ENCODE measurements at regions not wholly inside any gene's neighbourhood (a gene's known extent, or its start where the extent isn't known, plus 50 kb on each side); places are given as distances from the start of the nearest gene placed in this dataset.

DNA sequence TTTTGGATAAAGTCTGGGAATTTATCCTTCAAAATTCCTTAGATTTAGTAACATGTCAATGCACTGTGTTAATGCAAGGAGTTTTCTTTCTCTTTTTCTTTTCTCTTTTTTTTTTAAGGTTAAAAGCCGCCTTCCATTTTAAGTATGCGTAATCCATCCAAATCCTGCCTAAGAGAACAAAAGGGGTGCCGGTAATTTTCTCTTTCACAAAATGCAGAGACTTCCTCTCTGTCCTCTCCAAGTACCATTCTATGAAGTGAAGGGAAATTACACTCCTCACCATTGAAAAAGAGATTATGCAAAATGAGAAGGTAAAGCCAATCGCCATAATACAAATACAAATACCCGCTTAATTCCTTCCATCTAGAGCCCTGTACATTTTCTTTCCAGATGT is 273.8 kb downstream of the BLID start:
- no peak overlapping the region for H2BK15ac ChIP-seq (replicated peaks; ENCODE audit: low read depth)
- H2BK5ac ChIP-seq (ENCODE audit: low read length): no peak overlapping the region
- H3K27ac ChIP-seq (ENCODE audit: low read depth, low read length): no peak overlapping the region
- no peak overlapping the region for H3K4ac ChIP-seq (ENCODE audit: low read depth, low read length)
- H3K79me1 ChIP-seq (ENCODE audit: low read length): no peaks in the 10 kb centered on the region
- no peak overlapping the region for H4K8ac ChIP-seq (ENCODE audit: low read depth, low read length)
- no peak overlapping the region for H3K4me3 ChIP-seq (ENCODE audit: low read length)
- H2AK5ac ChIP-seq (ENCODE audit: low read length): no peak overlapping the region
- H3K4me2 ChIP-seq (ENCODE audit: low read length): no peak overlapping the region
- no peak overlapping the region for H4K5ac ChIP-seq (ENCODE audit: low read length)
- no peak for DNase-seq
- no peak overlapping the region for H3K9ac ChIP-seq (ENCODE audit: low read length)
- H3K36me3 ChIP-seq (ENCODE audit: control insufficient read depth, insufficient read depth, low read length): no peaks in the 10 kb centered on the region
- no peaks in the 10 kb centered on the region for H3K79me2 ChIP-seq (ENCODE audit: control insufficient read depth, insufficient read depth, low read length)
- H3K27me3 ChIP-seq (ENCODE audit: insufficient read depth, low read length, poor library complexity): no peaks in the 10 kb centered on the region
- H3K18ac ChIP-seq (ENCODE audit: low read length): no peak overlapping the region
- no peak overlapping the region for H2BK120ac ChIP-seq (ENCODE audit: low read depth, low read length)
- no peak overlapping the region for H3K23ac ChIP-seq (ENCODE audit: low read length)
- H3K56ac ChIP-seq (ENCODE audit: low read length): no peak overlapping the region
- H3K4me1 ChIP-seq (ENCODE audit: control insufficient read depth, low read depth, low read length): no peaks in the 10 kb centered on the region
- no CpG with 5 or more reads among the region's 5 CpGs for WGBS (ENCODE audit: extremely low coverage, insufficient coverage, low lambda C conversion rate)

DNA sequence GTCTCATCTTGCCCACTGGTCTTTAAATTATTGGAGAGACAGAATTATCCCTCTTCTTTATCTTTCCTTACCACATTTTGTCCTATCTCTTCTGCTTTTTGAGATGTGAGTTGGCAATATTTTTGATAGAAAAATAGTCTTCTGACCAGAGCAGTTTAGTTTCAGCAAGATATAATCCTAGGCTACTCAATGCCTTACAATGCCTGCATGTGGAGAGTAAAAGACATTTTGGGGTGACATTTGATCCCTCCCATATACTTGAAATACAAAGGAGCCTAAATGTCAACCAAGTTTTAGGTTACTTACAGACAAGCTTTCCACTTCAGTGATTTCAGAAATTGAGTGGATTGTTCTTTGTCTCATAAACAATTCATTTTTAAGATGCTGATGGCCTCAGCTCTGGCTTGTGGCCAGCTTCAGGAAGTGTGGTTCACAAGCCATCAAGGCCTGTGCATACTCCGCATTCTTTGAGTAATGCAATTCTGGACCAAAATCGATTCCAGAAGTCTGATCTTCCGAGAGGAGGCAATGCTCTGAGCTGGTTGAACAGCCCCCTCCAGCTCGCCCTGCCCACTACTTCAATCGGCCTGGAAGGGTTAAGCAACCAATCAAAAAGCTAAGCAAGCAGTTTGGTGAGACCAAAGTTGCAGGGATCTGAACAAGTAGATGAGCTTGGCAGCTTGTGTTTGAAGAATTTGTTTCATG is 274.4 kb downstream of the BLID start:
- Histone ChIP-seq H3K27me3 (ENCODE audit: insufficient read depth, low read length, poor library complexity) (no peaks in the 10 kb centered on the region), H3K4me1 (ENCODE audit: control insufficient read depth, low read depth, low read length) (no peaks in the 10 kb centered on the region), H3K79me1 (ENCODE audit: low read length) (no peaks in the 10 kb centered on the region), H3K4me3 (ENCODE audit: low read length) (no peak overlapping the region), H2BK15ac (replicated peaks; ENCODE audit: low read depth) (no peak overlapping the region), H3K4me2 (ENCODE audit: low read length) (no peak overlapping the region), H2BK5ac (ENCODE audit: low read length) (no peak overlapping the region), H3K36me3 (ENCODE audit: control insufficient read depth, insufficient read depth, low read length) (no peaks in the 10 kb centered on the region), H2BK120ac (ENCODE audit: low read depth, low read length) (no peak overlapping the region), H3K9ac (ENCODE audit: low read length) (no peak overlapping the region), H4K5ac (ENCODE audit: low read length) (no peak overlapping the region), H4K8ac (ENCODE audit: low read depth, low read length) (no peak overlapping the region), H3K27ac (ENCODE audit: low read depth, low read length) (no peak overlapping the region), H3K4ac (ENCODE audit: low read depth, low read length) (no peak overlapping the region), H2AK5ac (ENCODE audit: low read length) (no peak overlapping the region), H3K18ac (ENCODE audit: low read length) (no peak overlapping the region), H3K23ac (ENCODE audit: low read length) (no peak overlapping the region), H3K79me2 (ENCODE audit: control insufficient read depth, insufficient read depth, low read length) (no peaks in the 10 kb centered on the region), H3K56ac (ENCODE audit: low read length) (no peak overlapping the region)
- WGBS (ENCODE audit: extremely low coverage, insufficient coverage, low lambda C conversion rate): no CpG with 5 or more reads among the region's 5 CpGs
- peak; percentile 16 for DNase-seq

DNA sequence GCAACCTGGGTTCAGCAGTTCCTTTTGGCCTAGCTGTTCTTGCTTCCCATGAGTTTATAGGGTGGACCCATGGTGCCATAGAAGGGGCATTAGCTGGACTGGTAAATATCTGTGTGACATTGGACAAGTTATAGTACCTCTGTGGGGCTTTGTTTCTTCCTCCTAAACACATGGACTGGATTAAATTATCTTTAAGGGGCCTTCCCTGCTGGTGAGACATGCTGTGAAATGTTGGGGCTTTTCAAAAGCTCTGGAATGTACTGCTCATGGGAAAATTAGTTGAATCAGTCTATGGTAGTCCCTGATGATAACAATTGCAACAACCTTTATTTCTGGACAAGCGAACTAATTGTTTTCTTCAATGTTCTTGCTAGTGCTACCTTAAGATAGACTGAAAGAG is 276.2 kb downstream of the BLID start:
- H3K4ac ChIP-seq (ENCODE audit: low read depth, low read length): no peak overlapping the region
- no peak overlapping the region for H2AK5ac ChIP-seq (ENCODE audit: low read length)
- H3K23ac ChIP-seq (ENCODE audit: low read length): no peak overlapping the region
- H3K9ac ChIP-seq (ENCODE audit: low read length): no peak overlapping the region
- no peak overlapping the region for H3K4me3 ChIP-seq (ENCODE audit: low read length)
- H2BK15ac ChIP-seq (replicated peaks; ENCODE audit: low read depth): no peak overlapping the region
- no peak overlapping the region for H3K4me2 ChIP-seq (ENCODE audit: low read length)
- H4K5ac ChIP-seq (ENCODE audit: low read length): no peak overlapping the region
- H3K18ac ChIP-seq (ENCODE audit: low read length): no peak overlapping the region
- H2BK120ac ChIP-seq (ENCODE audit: low read depth, low read length): no peak overlapping the region
- no CpG with 5 or more reads among the region's 1 CpG for WGBS (ENCODE audit: extremely low coverage, insufficient coverage, low lambda C conversion rate)
- H3K36me3 ChIP-seq (ENCODE audit: control insufficient read depth, insufficient read depth, low read length): no peaks in the 10 kb centered on the region
- no peaks in the 10 kb centered on the region for H3K79me1 ChIP-seq (ENCODE audit: low read length)
- H3K56ac ChIP-seq (ENCODE audit: low read length): no peak overlapping the region
- no peaks in the 10 kb centered on the region for H3K79me2 ChIP-seq (ENCODE audit: control insufficient read depth, insufficient read depth, low read length)
- no peaks in the 10 kb centered on the region for H3K4me1 ChIP-seq (ENCODE audit: control insufficient read depth, low read depth, low read length)
- no peak overlapping the region for H4K8ac ChIP-seq (ENCODE audit: low read depth, low read length)
- no peak overlapping the region for H3K27ac ChIP-seq (ENCODE audit: low read depth, low read length)
- H3K27me3 ChIP-seq (ENCODE audit: insufficient read depth, low read length, poor library complexity): no peaks in the 10 kb centered on the region
- H2BK5ac ChIP-seq (ENCODE audit: low read length): no peak overlapping the region
- DNase-seq: no peak

DNA sequence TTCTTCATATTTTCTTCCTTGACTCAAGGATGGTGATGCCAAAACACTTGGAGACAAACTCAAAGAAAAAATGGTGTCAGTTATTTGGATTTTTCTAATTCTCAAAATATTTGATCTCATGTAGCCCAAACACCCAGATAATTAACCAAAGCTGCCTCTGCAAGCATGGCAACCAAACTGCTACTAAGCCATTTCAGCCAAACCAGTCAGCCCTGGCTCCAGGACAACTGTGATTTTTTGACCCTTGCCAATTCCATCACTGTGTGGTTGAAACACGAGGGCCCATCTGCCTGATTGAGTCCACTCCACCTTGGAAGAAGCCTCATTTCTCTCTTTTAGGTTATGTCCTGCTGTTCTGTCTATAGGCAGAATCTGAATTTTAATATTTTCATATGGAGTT is 277.4 kb downstream of the BLID start:
- Histone ChIP-seq H3K27ac (ENCODE audit: low read depth, low read length) (no peak overlapping the region), H3K18ac (ENCODE audit: low read length) (no peak overlapping the region), H2BK15ac (replicated peaks; ENCODE audit: low read depth) (no peak overlapping the region), H3K4me1 (ENCODE audit: control insufficient read depth, low read depth, low read length) (no peaks in the 10 kb centered on the region), H4K5ac (ENCODE audit: low read length) (no peak overlapping the region), H3K56ac (ENCODE audit: low read length) (no peak overlapping the region), H3K79me2 (ENCODE audit: control insufficient read depth, insufficient read depth, low read length) (no peaks in the 10 kb centered on the region), H3K4me3 (ENCODE audit: low read length) (no peak overlapping the region), H2BK120ac (ENCODE audit: low read depth, low read length) (no peak overlapping the region), H3K36me3 (ENCODE audit: control insufficient read depth, insufficient read depth, low read length) (no peaks in the 10 kb centered on the region), H3K9ac (ENCODE audit: low read length) (no peak overlapping the region), H3K4me2 (ENCODE audit: low read length) (no peak overlapping the region), H3K79me1 (ENCODE audit: low read length) (no peaks in the 10 kb centered on the region), H3K27me3 (ENCODE audit: insufficient read depth, low read length, poor library complexity) (no peaks in the 10 kb centered on the region), H3K4ac (ENCODE audit: low read depth, low read length) (no peak overlapping the region), H2BK5ac (ENCODE audit: low read length) (no peak overlapping the region), H3K23ac (ENCODE audit: low read length) (no peak overlapping the region), H2AK5ac (ENCODE audit: low read length) (no peak overlapping the region), H4K8ac (ENCODE audit: low read depth, low read length) (no peak overlapping the region)
- no CpG with 5 or more reads among the region's 1 CpG for WGBS (ENCODE audit: extremely low coverage, insufficient coverage, low lambda C conversion rate)
- DNase-seq: no peak

DNA sequence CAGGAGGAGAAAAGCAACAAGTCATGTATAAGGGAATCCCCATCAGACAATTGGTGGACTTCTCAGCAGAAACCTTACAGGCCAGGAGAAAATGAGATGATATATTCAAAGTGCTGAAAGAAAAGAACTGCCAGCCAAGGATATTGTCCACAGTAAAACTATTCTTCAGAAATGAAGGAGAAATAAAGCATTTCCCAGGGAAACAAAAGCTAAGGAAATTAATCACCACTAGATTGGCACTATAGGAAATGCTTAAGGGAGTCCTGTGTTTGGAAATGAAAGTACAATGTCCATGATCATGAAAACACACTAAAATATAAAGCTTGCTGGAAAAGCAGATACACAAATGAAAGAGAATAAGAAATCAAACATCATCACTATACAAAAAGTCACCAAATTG is 282.0 kb downstream of the BLID start:
- Histone ChIP-seq H3K79me2 (ENCODE audit: control insufficient read depth, insufficient read depth, low read length) (no peaks in the 10 kb centered on the region), H3K4me3 (ENCODE audit: low read length) (no peak overlapping the region), H3K4me2 (ENCODE audit: low read length) (no peak overlapping the region)

GRCh38 chr11:121829159-121829643 is 286.8 kb downstream of the BLID start:
- WGBS (ENCODE audit: extremely low coverage, insufficient coverage, low lambda C conversion rate): no CpG with 5 or more reads among the region's 2 CpGs
- Histone ChIP-seq H4K8ac (ENCODE audit: low read depth, low read length) (no peak overlapping the region), H3K18ac (ENCODE audit: low read length) (no peak overlapping the region), H3K27me3 (ENCODE audit: insufficient read depth, low read length, poor library complexity) (no peaks in the 10 kb centered on the region), H3K4me3 (ENCODE audit: low read length) (no peak overlapping the region), H3K36me3 (ENCODE audit: control insufficient read depth, insufficient read depth, low read length) (no peaks in the 10 kb centered on the region), H3K79me2 (ENCODE audit: control insufficient read depth, insufficient read depth, low read length) (no peaks in the 10 kb centered on the region), H3K56ac (ENCODE audit: low read length) (no peak overlapping the region), H4K5ac (ENCODE audit: low read length) (no peak overlapping the region), H2AK5ac (ENCODE audit: low read length) (no peak overlapping the region), H2BK120ac (ENCODE audit: low read depth, low read length) (no peak overlapping the region), H3K9ac (ENCODE audit: low read length) (no peak overlapping the region), H2BK5ac (ENCODE audit: low read length) (no peak overlapping the region), H3K4me1 (ENCODE audit: control insufficient read depth, low read depth, low read length) (no peaks in the 10 kb centered on the region), H3K27ac (ENCODE audit: low read depth, low read length) (no peak overlapping the region), H3K79me1 (ENCODE audit: low read length) (no peaks in the 10 kb centered on the region), H3K4ac (ENCODE audit: low read depth, low read length) (no peak overlapping the region), H2BK15ac (replicated peaks; ENCODE audit: low read depth) (no peak overlapping the region), H3K4me2 (ENCODE audit: low read length) (no peak overlapping the region), H3K23ac (ENCODE audit: low read length) (no peak overlapping the region)
- no peak for DNase-seq

More for the DNA sequence above, 282.0 kb downstream of the BLID start:
- no peak overlapping the region for H2BK120ac ChIP-seq (ENCODE audit: low read depth, low read length)
- H3K23ac ChIP-seq (ENCODE audit: low read length): no peak overlapping the region
- no peak overlapping the region for H3K18ac ChIP-seq (ENCODE audit: low read length)
- no peaks in the 10 kb centered on the region for H3K79me1 ChIP-seq (ENCODE audit: low read length)
- H2BK15ac ChIP-seq (replicated peaks; ENCODE audit: low read depth): no peak overlapping the region
- H3K56ac ChIP-seq (ENCODE audit: low read length): no peak overlapping the region
- H2BK5ac ChIP-seq (ENCODE audit: low read length): no peak overlapping the region
- no peak overlapping the region for H4K8ac ChIP-seq (ENCODE audit: low read depth, low read length)
- H3K27ac ChIP-seq (ENCODE audit: low read depth, low read length): no peak overlapping the region
- no peak for DNase-seq
- H3K27me3 ChIP-seq (ENCODE audit: insufficient read depth, low read length, poor library complexity): no peaks in the 10 kb centered on the region
- H2AK5ac ChIP-seq (ENCODE audit: low read length): no peak overlapping the region
- H3K9ac ChIP-seq (ENCODE audit: low read length): no peak overlapping the region
- no peaks in the 10 kb centered on the region for H3K4me1 ChIP-seq (ENCODE audit: control insufficient read depth, low read depth, low read length)
- H3K4ac ChIP-seq (ENCODE audit: low read depth, low read length): no peak overlapping the region
- no peaks in the 10 kb centered on the region for H3K36me3 ChIP-seq (ENCODE audit: control insufficient read depth, insufficient read depth, low read length)
- H4K5ac ChIP-seq (ENCODE audit: low read length): no peak overlapping the region
